HG02943 (cell line): ENCODE measurements at regions not wholly inside any gene's neighbourhood (a gene's known extent, or its start where the extent isn't known, plus 50 kb on each side); places are given as distances from the start of the nearest gene placed in this dataset.
A peak's percentile ranks its signal among the peaks of the same experiment; 100 is the strongest.
"Not testable (repeated sequence)": the region's sequence is repeated elsewhere in the genome, so short reads cannot be mapped to it uniquely, and the experiment has no call there.

ENCODE experiments used
- ATAC-seq: cut with Tn5 transposase; IDR thresholded peaks from one replicate; pipeline ENCODE4 v1.9.1; 2021; ENCODE audit warnings: mild to moderate bottlenecking, low read depth, moderate library complexity; ENCODE audit not compliant: unreplicated experiment

GRCh38 chr13:61358599-61358998, 57.0 kb downstream of the PCDH20 start:
- ATAC-seq: no peak

GRCh38 chr13:61350341-61350740, 65.3 kb downstream of the PCDH20 start:
- no peak for ATAC-seq

GRCh38 chr13:61339054-61339621, 76.5 kb downstream of the PCDH20 start:
- no peak for ATAC-seq

GRCh38 chr13:61316647-61317046, 99.0 kb downstream of the PCDH20 start:
- no peak for ATAC-seq

- no peak for ATAC-seq
Observed at GRCh38 chr13:61294467-61295191, 121.0 kb downstream of the PCDH20 start.

GRCh38 chr13:61286148-61286745, 129.4 kb downstream of the PCDH20 start:
- ATAC-seq: no peak

- no peak for ATAC-seq
Observed at GRCh38 chr13:61277586-61278276, 137.9 kb downstream of the PCDH20 start.

- ATAC-seq: no peak
Observed at GRCh38 chr13:61277088-61277487, 138.6 kb downstream of the PCDH20 start.

GRCh38 chr13:61276401-61276800, 139.2 kb downstream of the PCDH20 start:
- ATAC-seq: no peak

GRCh38 chr13:61275736-61276135, 139.9 kb downstream of the PCDH20 start:
- no peak for ATAC-seq

- ATAC-seq: no peak
Observed at GRCh38 chr13:61275251-61275650, 140.4 kb downstream of the PCDH20 start.

- not testable (repeated sequence) for ATAC-seq
Observed at GRCh38 chr13:61266896-61267295, 148.8 kb downstream of the PCDH20 start.

- ATAC-seq: no peak
Observed at GRCh38 chr13:61261746-61262472, 153.7 kb downstream of the PCDH20 start.

GRCh38 chr13:61258185-61258584, 157.5 kb downstream of the PCDH20 start:
- no peak for ATAC-seq

- no peak for ATAC-seq
Observed at GRCh38 chr13:61255040-61255796, 160.4 kb downstream of the PCDH20 start.

- ATAC-seq: no peak
Observed at GRCh38 chr13:61253105-61253877, 162.4 kb downstream of the PCDH20 start.

GRCh38 chr13:61252213-61252612, 163.4 kb downstream of the PCDH20 start:
- ATAC-seq: no peak

- ATAC-seq: peak; percentile 88
Observed at GRCh38 chr13:61247149-61247936, 168.3 kb downstream of the PCDH20 start.
